ENCODE measurements at regions not wholly inside any gene's neighbourhood (a gene's known extent, or its start where the extent isn't known, plus 50 kb on each side); places are given as distances from the start of the nearest gene placed in this dataset.

DNA sequence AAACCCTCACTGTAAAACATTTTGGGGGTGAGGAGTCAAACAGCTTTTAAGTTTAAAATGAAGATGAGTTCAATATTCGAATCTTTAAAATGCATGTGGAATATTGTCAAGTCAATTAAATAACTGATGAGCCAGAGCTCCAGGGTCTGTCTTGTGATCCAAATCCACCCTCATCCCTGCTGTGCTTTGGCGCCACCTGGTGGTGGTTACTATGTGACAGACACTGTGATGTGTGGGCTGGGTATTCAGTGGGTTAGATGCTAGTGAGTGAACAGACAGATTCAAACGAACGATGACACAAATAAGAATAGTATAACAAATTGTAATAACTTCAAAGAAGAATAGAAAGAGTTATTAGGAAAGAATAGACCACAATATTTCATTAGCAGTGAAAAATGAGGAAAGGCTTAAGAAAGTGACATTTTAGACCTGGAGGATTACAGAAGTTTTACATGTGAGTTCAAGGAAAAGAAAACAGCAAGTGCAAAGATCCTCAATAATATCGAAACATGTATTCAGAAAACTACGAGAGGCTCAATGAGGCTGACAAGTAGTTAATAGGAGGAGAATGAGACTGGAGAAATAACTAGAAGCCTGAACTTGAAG lies 51.4 kb upstream of the CHSY3 start:
- no peak overlapping the region for H3K4me2 ChIP-seq
- H3K9ac ChIP-seq, result no peak overlapping the region
- TF ChIP-seq, protein P1, sequence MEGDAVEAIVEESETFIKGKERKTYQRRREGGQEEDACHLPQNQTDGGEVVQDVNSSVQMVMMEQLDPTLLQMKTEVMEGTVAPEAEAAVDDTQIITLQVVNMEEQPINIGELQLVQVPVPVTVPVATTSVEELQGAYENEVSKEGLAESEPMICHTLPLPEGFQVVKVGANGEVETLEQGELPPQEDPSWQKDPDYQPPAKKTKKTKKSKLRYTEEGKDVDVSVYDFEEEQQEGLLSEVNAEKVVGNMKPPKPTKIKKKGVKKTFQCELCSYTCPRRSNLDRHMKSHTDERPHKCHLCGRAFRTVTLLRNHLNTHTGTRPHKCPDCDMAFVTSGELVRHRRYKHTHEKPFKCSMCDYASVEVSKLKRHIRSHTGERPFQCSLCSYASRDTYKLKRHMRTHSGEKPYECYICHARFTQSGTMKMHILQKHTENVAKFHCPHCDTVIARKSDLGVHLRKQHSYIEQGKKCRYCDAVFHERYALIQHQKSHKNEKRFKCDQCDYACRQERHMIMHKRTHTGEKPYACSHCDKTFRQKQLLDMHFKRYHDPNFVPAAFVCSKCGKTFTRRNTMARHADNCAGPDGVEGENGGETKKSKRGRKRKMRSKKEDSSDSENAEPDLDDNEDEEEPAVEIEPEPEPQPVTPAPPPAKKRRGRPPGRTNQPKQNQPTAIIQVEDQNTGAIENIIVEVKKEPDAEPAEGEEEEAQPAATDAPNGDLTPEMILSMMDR (conservative IDR thresholded peaks at IDR 0.05; ENCODE audit: low read depth, low read length), result peak; percentile 95

DNA sequence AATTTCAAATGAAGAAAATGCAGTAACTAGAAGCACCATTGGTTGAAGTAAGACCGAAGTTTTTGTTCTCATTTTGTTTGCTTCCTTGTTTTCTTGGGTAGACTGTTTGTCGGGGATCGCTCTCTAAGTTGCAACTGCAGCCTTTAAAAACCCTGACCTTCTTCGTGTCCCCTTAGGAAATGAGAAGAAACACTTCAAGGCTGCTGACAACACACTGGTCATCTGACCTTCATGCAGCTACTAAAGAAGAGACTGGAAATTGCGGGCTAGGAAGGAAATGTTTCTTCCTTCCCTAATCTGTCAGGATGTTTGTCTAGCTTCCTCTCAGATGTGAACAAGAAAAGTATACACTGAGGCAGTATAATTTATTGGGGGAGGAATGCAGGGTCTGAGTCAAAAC lies 50.7 kb upstream of the CHSY3 start:
- H4K20me1 ChIP-seq (ENCODE audit: insufficient read depth), result no peaks in the 10 kb centered on the region
- TF ChIP-seq, protein P1 (conservative IDR thresholded peaks at IDR 0.05; ENCODE audit: low read depth, low read length), result no peak
- no peaks in the 10 kb centered on the region for H3K4me1 ChIP-seq (ENCODE audit: low read depth, poor library complexity, severe bottlenecking)
- no peak overlapping the region for H2AFZ ChIP-seq (ENCODE audit: low read depth)
- no peaks in the 10 kb centered on the region for H3K27me3 ChIP-seq (ENCODE audit: insufficient read depth, low read depth)
- H3K36me3 ChIP-seq (ENCODE audit: insufficient read depth), result no peaks in the 10 kb centered on the region
- no peaks in the 10 kb centered on the region for H3K79me2 ChIP-seq (ENCODE audit: insufficient read depth, low read depth)
- no peak overlapping the region for H3K4me3 ChIP-seq (IDR thresholded peaks at IDR 0.05; ENCODE audit: insufficient read depth, low read depth, low read length)
- H3K9ac ChIP-seq, result no peak overlapping the region
- no peak overlapping the region for H3K4me2 ChIP-seq
- H3K27ac ChIP-seq, result no peak overlapping the region

More for the DNA sequence above, 51.4 kb upstream of the CHSY3 start:
- no peak overlapping the region for H3K27ac ChIP-seq
- H2AFZ ChIP-seq (ENCODE audit: low read depth), result no peak overlapping the region
- no peaks in the 10 kb centered on the region for H3K27me3 ChIP-seq (ENCODE audit: insufficient read depth, low read depth)
- no peaks in the 10 kb centered on the region for H3K4me1 ChIP-seq (ENCODE audit: low read depth, poor library complexity, severe bottlenecking)
- H3K4me3 ChIP-seq (IDR thresholded peaks at IDR 0.05; ENCODE audit: insufficient read depth, low read depth, low read length), result no peak overlapping the region
- H4K20me1 ChIP-seq (ENCODE audit: insufficient read depth), result no peaks in the 10 kb centered on the region
- H3K36me3 ChIP-seq (ENCODE audit: insufficient read depth), result no peaks in the 10 kb centered on the region
- no peaks in the 10 kb centered on the region for H3K79me2 ChIP-seq (ENCODE audit: insufficient read depth, low read depth)
